ENCODE measurements at regions not wholly inside any gene's neighbourhood (a gene's known extent, or its start where the extent isn't known, plus 50 kb on each side); places are given as distances from the start of the nearest gene placed in this dataset.
"Not testable (repeated sequence)": the region's sequence is repeated elsewhere in the genome, so short reads cannot be mapped to it uniquely, and the experiment has no call there.

DNA sequence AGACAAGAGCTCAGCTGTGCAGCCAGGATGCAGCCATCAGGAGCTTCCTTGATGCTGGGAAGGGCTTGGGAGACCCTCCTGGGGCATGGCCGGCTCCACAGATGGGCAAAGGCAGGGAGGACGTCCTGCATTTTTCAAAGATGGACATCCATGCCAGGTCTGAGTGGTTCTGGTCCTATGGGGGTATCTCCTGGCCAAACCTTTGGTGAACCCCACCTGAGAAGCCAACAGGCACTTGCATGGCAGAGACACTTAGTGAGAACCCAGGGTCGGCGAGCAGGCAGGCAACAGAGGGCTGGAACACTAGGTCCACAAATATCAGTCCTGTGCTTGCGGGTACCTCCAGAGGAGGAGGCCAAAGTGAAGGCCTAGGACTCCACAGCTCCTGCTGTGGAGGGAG, 70.0 kb downstream of the KCTD15 start:
- no peak for DNase-seq (ENCODE audit: low read depth)

DNA sequence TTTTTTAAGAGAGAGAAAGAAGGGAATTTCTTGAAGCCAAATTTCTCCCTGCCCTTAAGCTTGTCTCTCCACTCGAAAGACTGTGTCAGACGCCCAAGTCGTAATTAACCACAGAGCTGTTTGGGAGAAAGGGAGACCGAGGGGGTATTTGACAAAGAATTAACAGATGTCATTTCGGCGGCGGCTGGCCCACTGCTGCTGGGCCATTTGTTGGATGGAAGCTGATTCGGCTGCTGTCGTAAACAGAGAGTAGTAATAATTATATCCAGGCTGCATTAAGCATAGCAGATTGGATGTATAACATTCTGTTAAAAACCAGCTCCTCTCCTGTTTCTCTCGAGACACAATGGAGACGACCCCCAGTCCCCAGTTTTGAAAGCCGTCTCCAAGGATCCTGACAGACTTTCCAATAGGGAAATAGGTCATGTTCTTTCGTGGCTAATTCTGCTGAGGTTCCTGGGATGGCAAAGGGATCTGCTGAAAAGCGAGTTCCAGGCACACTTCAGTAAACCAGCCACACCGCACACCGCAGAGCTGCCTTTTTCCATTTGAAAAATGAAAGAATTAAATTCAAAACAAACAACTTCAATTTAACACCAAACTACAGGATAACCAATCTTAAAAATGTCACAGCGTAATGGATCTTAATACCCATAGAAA, 71.5 kb downstream of the KCTD15 start:
- DNase-seq (ENCODE audit: low read depth), result no peak

DNA sequence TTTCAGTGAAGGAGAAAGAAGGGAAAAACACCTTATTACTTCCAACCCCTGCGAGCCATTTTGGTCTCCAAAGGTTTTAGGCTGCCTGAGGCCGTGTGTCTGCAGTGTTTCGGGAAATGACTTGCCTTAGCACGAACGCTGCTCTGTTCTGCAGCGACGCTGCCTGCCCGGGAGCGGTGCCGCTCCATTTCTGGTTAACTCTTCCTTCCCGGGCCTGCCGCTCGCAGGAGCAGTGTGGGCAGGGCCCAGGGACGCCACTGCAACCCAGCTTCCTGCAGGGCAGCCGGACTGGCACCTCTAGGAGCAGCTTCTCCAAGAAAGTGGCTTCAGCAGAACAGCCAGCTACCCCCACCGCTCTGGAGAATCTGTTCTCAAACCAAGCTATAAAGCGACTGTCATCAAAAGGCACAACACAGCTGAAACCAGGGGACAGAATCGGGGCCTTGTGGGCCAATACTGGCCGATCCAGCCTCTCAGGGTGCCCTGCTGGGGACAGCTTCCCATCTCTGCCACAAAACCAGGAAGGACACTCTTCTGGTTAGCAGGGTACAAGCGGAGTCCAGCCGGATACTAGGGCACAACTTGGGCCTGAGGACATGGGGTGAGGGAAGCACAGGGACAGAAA, 72.2 kb downstream of the KCTD15 start:
- DNase-seq (ENCODE audit: low read depth), result no peak

DNA sequence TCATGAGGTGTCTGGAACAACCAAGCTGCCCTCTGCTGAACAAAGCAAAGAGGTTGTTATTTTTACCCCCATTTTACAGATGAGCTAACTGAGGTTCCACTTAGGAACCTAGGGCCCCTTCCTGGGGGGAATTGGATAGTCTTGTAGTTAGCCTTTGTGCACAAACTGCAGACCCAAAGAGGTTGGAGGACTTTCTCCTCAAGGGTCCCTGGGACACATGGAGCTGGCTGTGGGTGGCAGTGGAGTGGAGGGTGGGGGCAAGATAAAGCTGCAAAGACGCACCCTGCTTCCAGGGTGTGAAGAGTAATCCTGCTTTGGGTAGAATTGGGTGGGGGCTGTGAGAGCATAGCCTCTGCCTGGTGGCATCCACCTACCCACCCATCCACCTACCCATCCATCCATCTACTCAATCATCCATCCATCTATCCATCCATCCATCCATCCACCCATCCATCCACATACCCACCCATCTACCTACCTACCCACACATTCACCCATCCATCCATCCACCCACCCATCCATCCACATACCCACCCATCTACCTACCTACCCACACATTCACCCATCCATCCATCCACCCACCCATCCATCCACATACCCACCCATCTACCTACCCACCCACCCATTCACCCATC, 73.7 kb downstream of the KCTD15 start:
- DNase-seq (ENCODE audit: low read depth), result not testable (repeated sequence)

DNA sequence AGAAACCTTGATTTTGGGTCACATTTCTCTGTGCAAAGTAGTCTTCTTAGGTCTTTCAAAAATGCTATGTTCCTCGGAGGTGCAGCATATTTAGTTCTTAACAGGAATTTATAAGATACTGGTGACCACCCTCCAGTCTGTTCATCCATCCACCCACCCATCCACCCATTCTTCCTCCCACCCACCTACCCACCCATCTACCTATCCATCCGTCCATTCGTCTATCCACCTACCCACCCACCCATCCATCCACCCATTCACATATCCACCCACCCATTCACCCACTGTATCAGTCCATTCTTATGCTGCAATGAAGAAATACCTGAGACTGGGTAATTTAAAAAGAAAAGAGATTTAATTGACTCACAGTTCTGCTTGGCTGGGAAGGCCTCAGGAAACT, 74.9 kb downstream of the KCTD15 start:
- no peak for DNase-seq (ENCODE audit: low read depth)

DNA sequence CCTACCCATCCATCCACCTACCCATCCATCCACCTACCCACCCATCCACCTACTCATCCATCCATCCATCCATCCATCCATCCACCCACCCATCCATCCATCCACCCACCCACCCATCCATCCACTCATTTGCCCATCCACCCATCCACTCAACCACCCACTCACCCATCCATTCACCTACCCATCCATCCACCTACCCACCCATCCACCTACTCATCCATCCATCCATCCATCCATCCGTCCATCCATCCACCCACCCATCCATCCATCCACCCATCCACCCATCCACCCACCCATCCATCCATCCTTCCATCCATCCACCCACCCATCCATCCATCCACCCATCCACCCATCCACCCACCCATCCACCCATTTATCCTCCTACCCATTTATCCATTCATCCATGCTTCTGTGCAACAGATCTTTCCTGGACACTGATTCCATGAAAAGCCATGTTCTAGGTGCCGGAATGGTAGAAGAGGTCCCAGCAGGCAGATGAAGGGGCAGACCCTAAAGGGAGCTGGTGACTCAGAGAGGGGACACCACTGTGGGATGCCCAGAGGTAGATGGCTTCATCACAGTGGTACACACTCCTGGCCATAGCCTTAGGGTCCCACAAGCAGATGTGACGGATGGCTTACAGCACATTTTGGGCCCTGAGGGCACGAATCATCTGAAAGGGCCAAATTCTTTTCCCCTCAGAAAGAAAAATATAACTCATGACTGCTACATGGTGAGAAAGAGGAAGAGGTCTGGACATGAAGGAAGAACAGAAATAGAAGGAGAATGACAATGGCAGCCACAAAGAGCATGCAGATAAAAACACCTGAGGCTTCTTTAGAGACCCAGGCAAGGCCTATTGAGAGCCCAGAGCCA, 76.0 kb downstream of the KCTD15 start:
- no peak for DNase-seq (ENCODE audit: low read depth)

DNA sequence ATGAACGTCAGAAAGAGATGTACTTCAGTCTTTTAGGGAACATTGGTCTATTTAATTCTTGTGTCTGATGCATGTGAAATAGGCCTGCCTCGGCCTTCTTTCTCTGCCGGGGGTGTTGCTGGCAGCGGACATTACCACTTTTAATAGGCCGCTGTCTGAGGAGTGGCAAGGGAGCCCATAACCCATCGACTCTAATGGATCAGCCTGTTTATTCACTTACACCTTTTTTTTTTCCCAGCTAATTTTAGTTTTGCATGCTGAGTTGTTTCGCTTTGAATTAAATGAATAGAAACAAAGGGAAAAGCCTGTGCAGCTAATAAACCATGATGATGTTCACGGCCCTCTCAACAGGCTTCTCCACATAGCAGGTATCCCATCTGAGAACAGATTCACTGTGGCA, 78.4 kb downstream of the KCTD15 start:
- no peak for DNase-seq (ENCODE audit: low read depth)

DNA sequence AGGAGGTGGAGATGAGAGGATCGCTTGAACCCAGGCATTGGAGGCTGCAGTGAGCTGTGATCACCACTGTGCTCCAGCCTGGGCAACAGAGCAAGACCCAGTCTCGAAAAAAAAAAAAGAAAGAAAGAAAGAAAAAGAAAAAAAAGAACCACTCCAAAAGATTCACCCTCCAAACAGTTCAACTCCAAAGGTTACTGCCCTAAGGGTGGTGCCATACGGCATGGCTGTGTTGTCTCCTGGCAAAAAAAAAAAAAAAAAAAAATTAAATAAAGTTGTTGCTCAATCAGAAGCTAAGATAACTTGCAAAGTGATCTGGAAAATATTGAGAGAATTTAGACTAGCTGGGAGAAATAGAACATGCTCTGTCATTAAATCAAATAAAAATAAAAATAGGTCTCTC, 79.5 kb downstream of the KCTD15 start:
- DNase-seq (ENCODE audit: low read depth), result no peak

DNA sequence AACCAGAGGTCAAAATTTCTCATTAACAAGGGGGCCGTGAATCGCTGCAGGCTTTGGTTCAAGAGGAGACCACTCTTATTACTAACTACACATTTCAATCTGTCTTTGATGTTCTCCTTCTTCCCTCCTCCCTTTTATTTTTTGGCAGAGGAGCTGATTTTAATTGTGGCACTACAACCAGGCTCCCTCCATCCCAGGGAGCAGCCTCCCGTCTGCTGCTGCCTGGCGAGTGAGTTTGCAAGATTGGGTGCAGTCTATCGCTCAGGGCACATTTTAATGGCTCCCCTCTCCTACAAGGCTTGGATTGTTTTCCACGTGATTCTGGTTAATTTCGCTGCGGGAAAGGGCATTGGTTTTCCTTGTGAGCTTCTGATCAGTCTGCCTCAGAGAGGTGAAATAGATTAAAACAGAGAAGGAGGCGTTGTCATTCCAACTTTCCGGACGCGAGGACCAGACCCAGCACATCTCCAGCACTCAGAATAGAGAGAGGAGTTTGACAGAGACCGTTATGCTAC, 81.4 kb downstream of the KCTD15 start:
- DNase-seq (ENCODE audit: low read depth), result no peak

DNA sequence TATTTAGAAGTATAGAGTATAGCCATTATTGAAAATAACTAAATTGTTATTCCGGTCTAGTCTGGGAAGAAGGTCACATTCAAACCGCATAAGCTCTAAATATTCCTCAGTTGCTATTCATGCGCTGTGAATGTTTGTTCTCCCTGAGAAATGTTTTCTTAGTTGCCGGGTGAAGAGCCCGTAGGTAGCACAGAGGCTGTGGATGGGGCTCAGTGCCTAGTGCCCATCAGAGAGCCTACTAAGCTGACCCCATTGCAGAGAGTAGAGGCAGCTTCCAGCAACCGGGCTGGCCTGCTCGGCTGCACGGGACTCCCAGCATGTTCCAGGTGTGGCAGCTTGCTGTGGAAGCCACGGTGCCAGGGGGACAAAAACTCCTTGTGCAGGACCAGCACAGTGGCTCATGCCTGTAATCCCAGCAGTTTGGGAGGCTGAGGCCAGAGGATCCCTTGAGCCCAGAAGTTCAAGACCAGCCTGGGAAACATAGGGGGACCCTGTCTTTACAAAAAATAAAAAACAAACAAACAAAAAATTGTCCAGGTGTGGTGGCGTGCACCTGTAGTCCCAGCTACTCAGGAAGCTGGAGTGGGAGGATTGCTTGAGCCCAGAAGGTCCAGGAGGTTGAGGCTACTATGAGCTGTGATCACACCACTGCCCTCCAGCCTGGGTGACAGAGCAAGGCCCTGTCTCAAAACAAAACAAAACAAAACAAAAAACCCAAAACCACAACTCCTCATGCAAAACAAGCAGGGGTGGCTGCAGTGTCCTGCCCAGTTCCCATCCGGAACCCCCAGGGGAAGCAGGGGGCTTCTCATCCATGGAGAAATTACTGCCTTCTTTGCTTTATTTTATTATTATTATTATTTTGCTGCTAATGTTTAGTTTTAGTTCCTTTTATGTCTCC, 82.5 kb downstream of the KCTD15 start:
- no peak for DNase-seq (ENCODE audit: low read depth)

DNA sequence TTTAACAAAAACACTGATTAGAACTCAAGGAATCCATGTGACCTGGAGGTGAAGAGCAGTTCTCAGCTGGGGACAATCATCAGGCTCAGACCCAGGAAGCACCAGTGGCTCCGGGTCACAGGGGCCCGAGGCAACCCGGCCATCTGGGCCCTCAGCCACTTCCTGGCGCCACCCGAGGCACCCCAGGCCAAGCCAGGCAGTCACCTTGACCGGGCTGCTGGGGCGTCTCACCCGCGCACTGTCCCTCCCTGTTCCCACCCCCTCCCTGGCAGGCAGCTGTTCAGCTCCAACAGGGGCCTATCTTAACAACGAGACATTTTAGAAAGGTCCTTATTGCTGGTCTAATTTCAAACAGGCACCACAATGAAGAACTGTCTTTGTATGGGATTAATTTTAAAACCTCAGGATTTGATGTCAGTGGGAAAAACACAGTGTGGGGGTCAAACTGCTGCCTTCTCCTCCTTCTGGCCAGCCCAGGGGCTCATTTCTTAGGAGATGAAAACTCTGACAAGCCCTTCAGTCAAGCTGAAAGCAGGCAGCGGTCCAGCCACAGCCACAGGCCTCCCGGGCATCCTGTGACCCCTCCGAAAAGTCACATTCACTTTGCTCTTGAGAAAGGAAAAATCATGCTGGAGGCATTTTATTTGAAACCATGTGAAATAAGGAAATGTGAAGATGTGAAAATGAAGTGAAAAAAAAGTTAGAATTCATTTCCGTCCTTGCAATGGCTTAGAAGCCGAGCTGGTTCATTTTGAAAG, 83.3 kb downstream of the KCTD15 start:
- DNase-seq (ENCODE audit: low read depth), result no peak

DNA sequence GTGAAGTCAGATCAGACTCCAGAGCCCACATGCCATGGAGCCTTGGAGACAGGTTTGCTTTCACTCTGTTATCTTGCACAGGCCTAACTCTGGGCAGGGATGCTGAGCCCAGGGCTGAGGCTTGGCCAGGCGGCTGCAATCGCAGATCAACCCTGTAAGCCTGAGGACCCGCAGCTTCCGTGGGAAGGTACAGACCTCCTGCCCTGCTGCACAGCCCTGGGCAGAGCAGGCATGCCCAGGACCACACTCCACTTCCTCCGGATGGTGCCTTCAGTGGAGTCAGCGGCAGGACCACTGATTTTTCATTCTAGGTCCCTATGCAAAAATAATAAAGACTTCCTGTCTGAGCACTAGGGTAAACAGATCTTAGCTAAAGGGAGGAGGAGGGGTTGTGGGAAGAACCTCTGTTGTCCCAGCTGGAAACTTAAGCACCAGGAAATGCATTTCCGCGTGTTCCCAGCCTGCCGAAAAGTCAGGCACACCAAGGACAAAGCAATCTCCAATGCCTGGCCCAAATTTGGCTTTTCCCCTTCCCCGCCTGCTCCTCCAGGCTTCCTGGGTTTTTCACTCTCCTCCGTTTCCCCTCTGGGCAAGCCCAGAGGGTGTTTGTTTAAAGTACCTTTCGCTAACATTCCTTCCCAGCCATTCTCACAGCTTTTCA, 87.3 kb downstream of the KCTD15 start:
- no peak for DNase-seq (ENCODE audit: low read depth)

DNA sequence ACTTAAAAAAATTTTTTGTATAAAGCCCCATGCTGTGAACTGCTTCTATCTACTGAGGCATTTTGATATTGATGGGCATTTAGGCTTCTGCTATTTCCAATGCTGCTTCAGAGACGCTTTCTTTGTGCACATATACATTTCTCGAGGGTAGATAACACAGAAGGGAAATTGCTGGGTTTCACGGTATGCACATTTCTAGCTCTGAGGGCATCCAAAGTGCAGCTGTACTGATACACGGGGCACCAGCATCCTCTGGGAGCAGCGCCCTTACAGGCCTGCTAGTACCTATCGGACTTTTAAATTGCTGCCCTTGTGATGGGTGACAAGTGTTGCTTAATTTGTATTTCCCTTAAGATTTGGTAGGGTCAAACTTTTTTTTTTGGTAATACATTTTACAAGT, 88.6 kb downstream of the KCTD15 start:
- DNase-seq (ENCODE audit: low read depth), result no peak

DNA sequence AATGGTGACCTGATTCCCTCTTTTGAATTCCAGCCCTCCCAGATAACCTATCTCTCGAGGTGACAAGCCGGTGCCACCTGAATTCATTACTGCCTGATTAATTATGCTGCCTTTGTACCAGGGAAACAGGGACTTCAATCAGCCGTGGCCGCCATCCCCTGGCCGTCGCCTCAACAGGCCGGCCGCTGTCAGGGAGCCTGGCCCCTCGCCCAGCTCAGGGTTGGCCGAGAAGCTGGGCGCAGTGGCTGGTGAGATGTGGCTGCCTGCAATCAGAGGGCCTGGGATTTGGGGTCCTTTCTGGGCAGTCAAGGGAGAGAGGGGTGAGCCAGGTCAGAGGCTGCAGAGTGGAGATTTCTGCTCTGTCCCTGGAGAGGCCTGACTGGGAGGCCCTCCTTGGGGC, 91.2 kb downstream of the KCTD15 start:
- no peak for DNase-seq (ENCODE audit: low read depth)

DNA sequence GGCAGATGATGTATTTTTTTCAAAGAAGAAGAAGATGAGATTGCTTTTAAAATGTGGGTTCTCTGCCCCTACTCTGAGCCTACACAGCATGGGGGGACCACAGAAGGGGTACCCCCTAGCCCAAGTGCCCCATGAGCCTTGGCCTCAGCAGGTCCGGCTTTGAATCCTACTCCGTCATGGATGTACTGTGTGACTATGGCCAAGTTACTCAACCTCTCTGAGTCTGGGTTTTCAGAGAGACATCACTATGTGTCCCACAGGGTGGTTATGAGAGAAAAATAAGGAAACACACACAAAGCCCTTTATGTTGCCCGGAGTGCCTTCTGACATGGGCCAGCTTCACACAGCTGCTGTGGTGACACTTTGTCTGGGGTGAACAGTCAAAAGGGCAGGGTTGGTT, 92.0 kb downstream of the KCTD15 start:
- DNase-seq (ENCODE audit: low read depth), result no peak

DNA sequence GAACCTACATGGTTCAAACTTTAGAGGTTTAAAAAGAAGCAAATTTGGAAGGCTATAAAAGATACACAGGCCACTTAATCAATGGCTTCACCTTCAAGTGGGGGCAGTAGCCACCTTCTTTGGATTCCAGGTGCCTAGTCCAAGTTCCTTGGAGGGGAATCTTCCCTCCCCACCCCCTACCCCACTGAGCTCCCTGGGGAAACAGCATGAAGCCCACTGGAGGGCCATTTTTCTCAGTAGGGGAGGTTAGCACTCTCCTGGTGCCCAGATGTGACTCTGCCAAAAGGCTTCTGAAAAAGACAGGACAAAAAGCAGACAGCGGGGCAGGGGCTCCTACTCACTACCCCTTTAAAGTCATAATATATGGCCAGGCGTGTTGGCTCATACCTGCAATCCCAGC, 93.9 kb downstream of the KCTD15 start:
- no peak for DNase-seq (ENCODE audit: low read depth)

DNA sequence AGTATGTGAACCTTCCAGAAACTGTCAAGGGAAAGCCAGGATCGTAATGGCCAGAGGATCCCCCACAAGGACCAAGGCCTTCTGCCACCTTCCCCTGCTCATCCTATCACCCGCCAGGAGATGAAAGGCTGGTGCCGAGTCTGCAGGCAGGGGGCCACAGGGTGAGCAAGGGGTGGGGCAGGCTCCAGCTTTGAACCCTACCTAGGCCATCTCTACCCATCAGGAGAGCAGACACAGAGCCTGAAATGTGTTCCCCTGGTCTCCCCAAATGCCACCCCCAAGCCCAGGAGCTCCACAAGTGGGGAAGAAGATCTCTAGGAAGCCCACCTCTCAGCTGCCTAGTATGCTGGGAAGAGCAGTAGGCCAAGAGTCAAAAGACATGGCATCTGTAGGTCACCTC, 95.1 kb downstream of the KCTD15 start:
- no peak for DNase-seq (ENCODE audit: low read depth)

DNA sequence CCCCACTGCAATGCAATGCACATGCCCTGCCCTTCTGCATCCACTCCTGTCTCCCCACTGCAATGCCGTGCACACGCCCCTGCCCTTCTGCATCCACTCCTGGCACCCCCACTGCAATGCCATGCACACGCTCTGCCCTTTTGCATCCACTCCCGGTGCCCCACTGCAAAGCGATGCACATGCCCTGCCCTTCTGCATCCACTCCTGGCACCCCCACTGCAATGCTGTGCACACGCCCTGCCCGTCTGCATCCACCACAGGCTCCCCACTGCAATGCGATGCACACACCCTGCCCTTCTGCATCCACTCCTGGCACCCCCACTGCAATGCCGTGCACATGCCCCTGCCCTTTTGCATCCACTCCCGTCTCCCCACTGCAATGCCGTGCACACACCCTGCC, 98.1 kb downstream of the KCTD15 start:
- DNase-seq (ENCODE audit: low read depth), result no peak

DNA sequence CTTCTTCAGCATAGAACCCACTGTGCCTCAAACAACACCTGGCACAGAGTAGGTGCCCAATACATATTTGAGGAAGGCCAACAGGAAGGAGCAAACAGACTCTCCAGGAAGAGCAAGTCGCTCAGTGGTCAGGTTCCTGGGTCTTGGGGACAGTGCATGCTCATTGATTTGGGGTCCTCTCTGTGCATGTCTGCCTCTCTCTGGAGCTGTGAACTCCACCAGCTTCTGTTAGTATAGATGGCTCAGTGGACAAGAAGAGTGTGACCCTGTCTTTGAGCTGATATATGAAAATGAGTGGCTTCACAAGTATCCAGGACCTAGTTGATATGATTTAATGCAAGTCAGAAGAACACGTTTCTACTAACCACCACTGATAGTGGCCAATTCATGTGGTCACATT, 98.7 kb downstream of the KCTD15 start:
- DNase-seq (ENCODE audit: low read depth), result no peak

All from forelimb muscle (tissue), 1 donor.